Neural progenitor cell (in vitro differentiated cells): ENCODE measurements at regions not wholly inside any gene's neighbourhood (a gene's known extent, or its start where the extent isn't known, plus 50 kb on each side); places are given as distances from the start of the nearest gene placed in this dataset.

ENCODE experiments used
- DNase-seq: peaks from one replicate; pipeline ENCODE4 v3.0.0-alpha.2; 2016; ENCODE audit warnings: low spot score
- H2AFZ ChIP-seq: fragments of 200-600 bp; sonication (generic); replicated peaks from 2 replicates; pipeline ENCODE4 v1.6.1; 2016; ENCODE audit warnings: antibody characterized with exemption
- H3F3A ChIP-seq: fragments of 200-600 bp; sonication (generic); 2 replicates; pipeline ENCODE4 v1.6.1; 2016; ENCODE audit warnings: antibody characterized with exemption, low read depth
- H3K27ac ChIP-seq: fragments of 200-600 bp; sonication (generic); 2 replicates; pipeline ENCODE4 v1.5.1; 2016; ENCODE audit warnings: mild to moderate bottlenecking
- H3K27me3 ChIP-seq: fragments of 200-600 bp; sonication (generic); 2 replicates; pipeline ENCODE4 v1.6.1; 2016; ENCODE audit warnings: mild to moderate bottlenecking, moderate library complexity
- H3K36me3 ChIP-seq: fragments of 200-600 bp; sonication (generic); 2 replicates; pipeline ENCODE4 v1.5.1; 2016
- H3K4me1 ChIP-seq: fragments of 200-600 bp; sonication (generic); 2 replicates; pipeline ENCODE4 v1.6.1; 2016; ENCODE audit warnings: mixed run types
- H3K4me2 ChIP-seq: fragments of 200-600 bp; sonication (generic); 2 replicates; pipeline ENCODE4 v1.6.1; 2016
- H3K4me3 ChIP-seq: fragments of 200-600 bp; sonication (generic); 2 replicates; pipeline ENCODE4 v1.5.1; 2016
- H3K79me2 ChIP-seq: fragments of 200-600 bp; sonication (generic); 2 replicates; pipeline ENCODE4 v1.6.1; 2016; ENCODE audit warnings: low read depth
- H3K9ac ChIP-seq: fragments of 200-600 bp; sonication (generic); 2 replicates; pipeline ENCODE4 v1.6.1; 2016
- H3K9me3 ChIP-seq: fragments of 200-600 bp; sonication (generic); 2 replicates; pipeline ENCODE4 v1.5.1; 2016; ENCODE audit warnings: low read depth
- H4K20me1 ChIP-seq: fragments of 200-600 bp; sonication (generic); 2 replicates; pipeline ENCODE4 v1.6.1; 2016; ENCODE audit warnings: low read depth
- H3K27ac Mint-ChIP-seq: 3 replicates; pipeline ENCODE4 v1.8.0; 2021; ENCODE audit warnings: mixed read lengths
- H3K27me3 Mint-ChIP-seq: 2 replicates; pipeline ENCODE4 v1.8.0; 2022; ENCODE audit warnings: low read depth, mild to moderate bottlenecking, inconsistent platforms, moderate library complexity, mixed read lengths; ENCODE audit not compliant: insufficient read depth
- H3K36me3 Mint-ChIP-seq: 3 replicates; pipeline ENCODE4 v1.8.0; 2021; ENCODE audit warnings: mixed read lengths
- H3K4me1 Mint-ChIP-seq: 3 replicates; pipeline ENCODE4 v1.8.0; 2021; ENCODE audit warnings: mixed read lengths
- H3K4me3 Mint-ChIP-seq: 3 replicates; pipeline ENCODE4 v1.8.0; 2021; ENCODE audit warnings: mild to moderate bottlenecking, moderate library complexity, mixed read lengths
- H3K9me3 Mint-ChIP-seq: 3 replicates; pipeline ENCODE4 v1.8.0; 2020; ENCODE audit warnings: mixed read lengths
- CTCF ChIP-seq: fragments of 200-600 bp; sonication (generic); IDR thresholded peaks from 2 replicates; pipeline ENCODE4 v1.5.1; 2017; ENCODE audit warnings: antibody characterized with exemption, mild to moderate bottlenecking
- EZH2 ChIP-seq: fragments of 200-600 bp; sonication (generic); IDR thresholded peaks from 2 replicates; pipeline ENCODE4 v1.6.1; 2017; ENCODE audit warnings: antibody characterized with exemption, mild to moderate bottlenecking, moderate library complexity
- EZH2phosphoT487 ChIP-seq: fragments of 200-600 bp; sonication (generic); IDR thresholded peaks from 2 replicates; pipeline ENCODE4 v1.6.1; 2017; ENCODE audit warnings: antibody characterized with exemption

GRCh38 chr15:69825941-69826818, 271.5 kb downstream of the TLE3 start:
- Mint-ChIP-seq H3K27ac (peak overlapping the region; percentile 90), H3K27me3 (peaks cover 23% of the 10 kb centered on the region), H3K4me3 (peak overlapping the region; percentile 58), H3K36me3 (no peaks in the 10 kb centered on the region), H3K9me3 (peaks cover 4% of the 10 kb centered on the region), H3K4me1 (peaks cover 59% of the 10 kb centered on the region)
- H3K4me1 ChIP-seq, result peaks cover 32% of the 10 kb centered on the region
- no peak overlapping the region for H3K27ac ChIP-seq
- peak; percentile 70 for DNase-seq
- no peak for TF ChIP-seq EZH2
- no peak for TF ChIP-seq CTCF
- no peak for TF ChIP-seq EZH2phosphoT487
- H3K4me3 ChIP-seq, result no peak overlapping the region
- peaks cover 20% of the 10 kb centered on the region for H3F3A ChIP-seq
- H4K20me1 ChIP-seq, result no peaks in the 10 kb centered on the region
- peak overlapping the region; percentile 36 for H3K4me2 ChIP-seq
- H3K9ac ChIP-seq, result no peak overlapping the region
- no peaks in the 10 kb centered on the region for H3K79me2 ChIP-seq
- H3K27me3 ChIP-seq, result no peaks in the 10 kb centered on the region
- H3K36me3 ChIP-seq, result no peaks in the 10 kb centered on the region
- H2AFZ ChIP-seq, result peak overlapping the region; percentile 56
- no peaks in the 10 kb centered on the region for H3K9me3 ChIP-seq

- no peaks in the 10 kb centered on the region for H3K9me3 ChIP-seq
- H3F3A ChIP-seq, result peaks cover 15% of the 10 kb centered on the region
- no peak overlapping the region for H3K9ac ChIP-seq
- H3K9me3 Mint-ChIP-seq, result peaks cover 4% of the 10 kb centered on the region
- no peaks in the 10 kb centered on the region for H3K36me3 Mint-ChIP-seq
- no peaks in the 10 kb centered on the region for H4K20me1 ChIP-seq
- H3K4me1 Mint-ChIP-seq, result peaks cover 56% of the 10 kb centered on the region
- H3K27me3 Mint-ChIP-seq, result peaks cover 23% of the 10 kb centered on the region
- H3K27me3 ChIP-seq, result no peaks in the 10 kb centered on the region
- H3K27ac Mint-ChIP-seq, result peak overlapping the region; percentile 70
- H3K79me2 ChIP-seq, result no peaks in the 10 kb centered on the region
- no peak overlapping the region for H3K4me3 ChIP-seq
- H2AFZ ChIP-seq, result no peak overlapping the region
- H3K36me3 ChIP-seq, result no peaks in the 10 kb centered on the region
- TF ChIP-seq EZH2, result no peak
- no peak for TF ChIP-seq EZH2phosphoT487
- TF ChIP-seq CTCF, result no peak
- DNase-seq, result no peak
- no peak overlapping the region for H3K27ac ChIP-seq
- H3K4me1 ChIP-seq, result peaks cover 29% of the 10 kb centered on the region
- H3K4me3 Mint-ChIP-seq, result peak overlapping the region; percentile 67
- peak overlapping the region; percentile 36 for H3K4me2 ChIP-seq
These were observed 270.9 kb downstream of the TLE3 start for GRCh38 chr15:69826819-69827175.

GRCh38 chr15:69827751-69828150, 270.0 kb downstream of the TLE3 start:
- TF ChIP-seq CTCF (no peak), EZH2 (no peak), EZH2phosphoT487 (no peak)
- Histone ChIP-seq H4K20me1 (no peaks in the 10 kb centered on the region), H3K9me3 (no peaks in the 10 kb centered on the region), H2AFZ (no peak overlapping the region), H3K9ac (no peak overlapping the region), H3K27ac (no peak overlapping the region), H3K79me2 (no peaks in the 10 kb centered on the region), H3K4me3 (no peak overlapping the region), H3K27me3 (no peaks in the 10 kb centered on the region), H3K4me1 (peaks cover 29% of the 10 kb centered on the region), H3F3A (peaks cover 15% of the 10 kb centered on the region), H3K36me3 (no peaks in the 10 kb centered on the region), H3K4me2 (no peak overlapping the region)
- Mint-ChIP-seq H3K36me3 (no peaks in the 10 kb centered on the region), H3K4me1 (peaks cover 56% of the 10 kb centered on the region), H3K9me3 (peaks cover 4% of the 10 kb centered on the region), H3K27ac (no peak overlapping the region), H3K4me3 (no peak overlapping the region), H3K27me3 (peaks cover 23% of the 10 kb centered on the region)
- no peak for DNase-seq
